Lower lobe of right lung (tissue), 2 donors: ENCODE measurements at regions not wholly inside any gene's neighbourhood (a gene's known extent, or its start where the extent isn't known, plus 50 kb on each side); places are given as distances from the start of the nearest gene placed in this dataset.

Source experiments
- ATAC-seq, 2 donors: fragments of 200-7000 bp; cut with Tn5 transposase; one replicate each; pipeline ENCODE4 v1.9.1; 2020 to 2022; ENCODE audit warnings: mild to moderate bottlenecking in 2 of 2, moderate library complexity in 2 of 2
- DNase-seq: peaks from one replicate; pipeline ENCODE4 v3.0.0-alpha.2; 2020
- H3K27ac ChIP-seq: fragments of 200-600 bp; one replicate; pipeline ENCODE4 v1.8.0; 2022
- H3K27me3 ChIP-seq: fragments of 200-600 bp; one replicate; pipeline ENCODE4 v1.8.0; 2022; ENCODE audit warnings: low read depth
- H3K36me3 ChIP-seq: fragments of 200-600 bp; one replicate; pipeline ENCODE4 v1.8.0; 2022; ENCODE audit warnings: mild to moderate bottlenecking
- H3K4me1 ChIP-seq: fragments of 200-600 bp; one replicate; pipeline ENCODE4 v1.8.0; 2022
- H3K4me3 ChIP-seq: fragments of 200-600 bp; one replicate; pipeline ENCODE4 v1.8.0; 2022; ENCODE audit warnings: mild to moderate bottlenecking
- H3K9me3 ChIP-seq: fragments of 200-600 bp; one replicate; pipeline ENCODE4 v1.8.0; 2022
- intact Hi-C: fragments of 100-400 bp; cut with DNase I; formaldehyde crosslinking; loops from one replicate; pipeline ENCODE4 v1.11.0; 2022
- TF ChIP-seq, protein P1 (sequence below): fragments of 200-600 bp; IDR thresholded peaks from one replicate; pipeline ENCODE4 v1.8.0; 2022; ENCODE audit warnings: antibody characterized with exemption, mild to moderate bottlenecking
- donor health status: DM: no; HTN: yes; CAD: no; lungs with severe emphysema.

- H3K4me1 ChIP-seq: peaks cover 30% of the 10 kb centered on the region
- no peaks in the 10 kb centered on the region for H3K27me3 ChIP-seq
- ATAC-seq: no peak
- intact Hi-C loops: no loop called here
- H3K36me3 ChIP-seq: no peaks in the 10 kb centered on the region
- TF ChIP-seq, protein P1, sequence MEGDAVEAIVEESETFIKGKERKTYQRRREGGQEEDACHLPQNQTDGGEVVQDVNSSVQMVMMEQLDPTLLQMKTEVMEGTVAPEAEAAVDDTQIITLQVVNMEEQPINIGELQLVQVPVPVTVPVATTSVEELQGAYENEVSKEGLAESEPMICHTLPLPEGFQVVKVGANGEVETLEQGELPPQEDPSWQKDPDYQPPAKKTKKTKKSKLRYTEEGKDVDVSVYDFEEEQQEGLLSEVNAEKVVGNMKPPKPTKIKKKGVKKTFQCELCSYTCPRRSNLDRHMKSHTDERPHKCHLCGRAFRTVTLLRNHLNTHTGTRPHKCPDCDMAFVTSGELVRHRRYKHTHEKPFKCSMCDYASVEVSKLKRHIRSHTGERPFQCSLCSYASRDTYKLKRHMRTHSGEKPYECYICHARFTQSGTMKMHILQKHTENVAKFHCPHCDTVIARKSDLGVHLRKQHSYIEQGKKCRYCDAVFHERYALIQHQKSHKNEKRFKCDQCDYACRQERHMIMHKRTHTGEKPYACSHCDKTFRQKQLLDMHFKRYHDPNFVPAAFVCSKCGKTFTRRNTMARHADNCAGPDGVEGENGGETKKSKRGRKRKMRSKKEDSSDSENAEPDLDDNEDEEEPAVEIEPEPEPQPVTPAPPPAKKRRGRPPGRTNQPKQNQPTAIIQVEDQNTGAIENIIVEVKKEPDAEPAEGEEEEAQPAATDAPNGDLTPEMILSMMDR: no peak
- DNase-seq: no peak
- H3K9me3 ChIP-seq: no peaks in the 10 kb centered on the region
- H3K27ac ChIP-seq: no peak overlapping the region
- H3K4me3 ChIP-seq: no peak overlapping the region
Observed at GRCh38 chr1:58924821-58925220, 141.0 kb upstream of the JUN start.

DNA sequence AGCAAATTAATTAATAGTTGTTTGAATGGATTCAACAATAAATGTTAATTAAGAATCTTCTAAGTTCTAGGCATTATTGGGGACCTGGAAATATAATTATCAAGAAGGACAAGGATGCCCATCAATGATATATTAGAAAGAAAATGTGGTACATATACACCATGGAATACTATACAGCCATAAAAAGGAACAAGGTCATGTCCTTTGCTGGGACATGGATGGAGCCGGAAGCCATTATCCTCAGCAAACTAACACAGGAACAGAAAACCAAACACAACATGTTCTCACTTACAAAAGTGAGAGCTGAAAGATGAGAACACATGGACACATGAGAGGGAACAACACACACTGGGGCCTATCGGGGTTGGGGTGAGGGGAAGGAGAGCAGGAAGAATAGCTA, 141.4 kb upstream of the JUN start:
- no peak for ATAC-seq
- no peak overlapping the region for H3K4me3 ChIP-seq
- H3K4me1 ChIP-seq: peaks cover 30% of the 10 kb centered on the region
- H3K27me3 ChIP-seq: no peaks in the 10 kb centered on the region
- no peak overlapping the region for H3K27ac ChIP-seq
- TF ChIP-seq, protein P1: no peak
- no peaks in the 10 kb centered on the region for H3K36me3 ChIP-seq
- H3K9me3 ChIP-seq: no peaks in the 10 kb centered on the region
- no peak for DNase-seq
- intact Hi-C loops: no loop called here

DNA sequence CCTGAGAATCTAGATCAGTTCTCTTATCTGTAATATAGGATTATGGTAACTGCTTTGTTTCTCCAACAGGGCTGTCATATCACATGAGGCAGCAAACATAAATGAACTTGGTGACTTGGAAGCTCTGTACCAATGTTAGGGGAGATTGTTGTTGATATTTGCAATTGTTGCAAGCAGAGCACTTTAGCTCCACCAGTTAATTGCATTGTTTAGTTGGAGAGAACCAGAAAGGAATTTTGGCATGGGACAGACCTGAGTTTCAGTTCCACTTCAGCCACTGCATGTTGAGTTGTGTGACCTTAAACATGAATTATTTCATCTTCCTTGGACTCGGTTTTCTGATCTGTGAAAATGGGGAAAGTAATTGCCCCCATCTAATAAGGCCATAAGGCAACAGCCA, 142.3 kb upstream of the JUN start:
- ATAC-seq (peak in 1 of 2 donors; percentile 31), DNase-seq (no peak)
- Histone ChIP-seq H3K36me3 (no peaks in the 10 kb centered on the region), H3K4me1 (peaks cover 30% of the 10 kb centered on the region), H3K4me3 (no peak overlapping the region), H3K9me3 (no peaks in the 10 kb centered on the region), H3K27ac (no peak overlapping the region), H3K27me3 (no peaks in the 10 kb centered on the region)
- intact Hi-C loops: no loop called here
- TF ChIP-seq, protein P1: no peak

DNA sequence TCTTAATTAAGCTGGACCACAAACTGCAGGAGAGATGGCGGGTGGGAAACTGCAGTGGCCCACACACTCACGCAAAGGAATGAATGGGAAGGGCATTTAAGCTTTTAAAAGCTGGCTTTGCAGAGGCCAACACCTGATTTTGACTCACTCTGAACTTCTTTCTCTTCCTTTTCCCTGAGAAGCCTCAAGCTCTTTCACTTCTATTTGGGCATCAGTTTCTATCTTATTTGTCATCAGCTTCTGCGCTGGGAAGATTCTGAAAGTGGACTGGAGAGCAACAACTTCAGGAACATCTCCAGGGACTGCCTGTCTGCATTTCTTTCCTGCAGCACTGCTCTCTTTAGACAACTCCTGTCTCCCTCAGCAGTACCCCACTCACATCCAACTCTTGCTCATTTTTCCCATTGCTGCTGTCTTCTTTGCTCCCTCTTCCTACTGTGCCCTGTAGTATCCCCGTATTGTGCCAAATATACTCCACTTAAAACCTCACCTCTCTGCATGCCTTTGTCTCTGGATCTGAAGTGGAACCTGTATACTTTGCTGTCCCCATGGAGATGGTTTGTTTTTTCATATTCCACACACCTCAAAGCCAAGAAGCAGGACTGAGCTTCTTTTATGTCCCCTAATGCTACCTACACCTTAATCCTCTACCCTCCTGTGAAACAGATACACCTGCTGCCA, 143.3 kb upstream of the JUN start:
- TF ChIP-seq, protein P1: no peak
- intact Hi-C loops: no loop called here
- no peak overlapping the region for H3K4me3 ChIP-seq
- no peaks in the 10 kb centered on the region for H3K36me3 ChIP-seq
- no peaks in the 10 kb centered on the region for H3K9me3 ChIP-seq
- peaks cover 27% of the 10 kb centered on the region for H3K4me1 ChIP-seq
- H3K27me3 ChIP-seq: no peaks in the 10 kb centered on the region
- H3K27ac ChIP-seq: peak overlapping the region; percentile 32
- DNase-seq (no peak), ATAC-seq (peak; percentile 76 to 82)

- Histone ChIP-seq H3K9me3 (no peaks in the 10 kb centered on the region), H3K27me3 (no peaks in the 10 kb centered on the region), H3K4me1 (peaks cover 27% of the 10 kb centered on the region), H3K36me3 (no peaks in the 10 kb centered on the region), H3K4me3 (no peak overlapping the region), H3K27ac (peak overlapping the region; percentile 32)
- DNase-seq (no peak), ATAC-seq (peak; percentile 33 to 51)
- intact Hi-C loops: no loop called here
- TF ChIP-seq, protein P1: no peak
Observed at GRCh38 chr1:58927722-58928085, 143.9 kb upstream of the JUN start.
